ENCODE measurements at regions not wholly inside any gene's neighbourhood (a gene's known extent, or its start where the extent isn't known, plus 50 kb on each side); places are given as distances from the start of the nearest gene placed in this dataset.

GRCh38 chr6:155939253-155939652 lies 483.6 kb upstream of the NOX3 start:
- TF ChIP-seq, protein P1, sequence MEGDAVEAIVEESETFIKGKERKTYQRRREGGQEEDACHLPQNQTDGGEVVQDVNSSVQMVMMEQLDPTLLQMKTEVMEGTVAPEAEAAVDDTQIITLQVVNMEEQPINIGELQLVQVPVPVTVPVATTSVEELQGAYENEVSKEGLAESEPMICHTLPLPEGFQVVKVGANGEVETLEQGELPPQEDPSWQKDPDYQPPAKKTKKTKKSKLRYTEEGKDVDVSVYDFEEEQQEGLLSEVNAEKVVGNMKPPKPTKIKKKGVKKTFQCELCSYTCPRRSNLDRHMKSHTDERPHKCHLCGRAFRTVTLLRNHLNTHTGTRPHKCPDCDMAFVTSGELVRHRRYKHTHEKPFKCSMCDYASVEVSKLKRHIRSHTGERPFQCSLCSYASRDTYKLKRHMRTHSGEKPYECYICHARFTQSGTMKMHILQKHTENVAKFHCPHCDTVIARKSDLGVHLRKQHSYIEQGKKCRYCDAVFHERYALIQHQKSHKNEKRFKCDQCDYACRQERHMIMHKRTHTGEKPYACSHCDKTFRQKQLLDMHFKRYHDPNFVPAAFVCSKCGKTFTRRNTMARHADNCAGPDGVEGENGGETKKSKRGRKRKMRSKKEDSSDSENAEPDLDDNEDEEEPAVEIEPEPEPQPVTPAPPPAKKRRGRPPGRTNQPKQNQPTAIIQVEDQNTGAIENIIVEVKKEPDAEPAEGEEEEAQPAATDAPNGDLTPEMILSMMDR (IDR thresholded peaks at IDR 0.05): no peak
- no peak for TF ChIP-seq POLR2AphosphoS5 (IDR thresholded peaks at IDR 0.05)

Measured in suprapubic skin (tissue), 3 donors.